OCI-LY7 (cell line): ENCODE measurements at regions not wholly inside any gene's neighbourhood (a gene's known extent, or its start where the extent isn't known, plus 50 kb on each side); places are given as distances from the start of the nearest gene placed in this dataset.
"Not testable (repeated sequence)": the region's sequence is repeated elsewhere in the genome, so short reads cannot be mapped to it uniquely, and the experiment has no call there.

ENCODE experiments used
- BruUV-seq: library from RNA; stranded (reverse); fragments of 400-500 nt; replicated peaks from 2 replicates; lab custom pipeline; 2021; lab: Mats Ljungman, UMichigan
- CTCF ChIA-PET: fragments of 300-600 bp; sonication (Branson Sonifier 250); formaldehyde crosslinking; loops from one replicate; lab custom pipeline; 2022; ENCODE audit warnings: antibody characterized with exemption; ENCODE audit not compliant: unreplicated experiment; lab: Charles Lee
- POLR2A ChIA-PET: fragments of 300-600 bp; sonication (Branson Sonifier 250); formaldehyde crosslinking; loops from one replicate; lab custom pipeline; 2022; ENCODE audit warnings: antibody characterized with exemption; lab: Charles Lee
- DNase-seq: peaks from one replicate; pipeline ENCODE4 v3.0.0-alpha.2; 2015; ENCODE audit warnings: low spot score
- H2AFZ ChIP-seq: fragments of 200-600 bp; sonication (generic), shearing (Covaris generic); 2 replicates; pipeline ENCODE4 v1.6.1; 2014; ENCODE audit warnings: mild to moderate bottlenecking, antibody characterized with exemption, low read length, moderate library complexity
- H3K27ac ChIP-seq: fragments of 200-600 bp; sonication (generic); 2 replicates; pipeline ENCODE4 v1.5.1; 2014; ENCODE audit warnings: mixed run types, low read depth, mild to moderate bottlenecking, moderate library complexity, low read length, inconsistent platforms; ENCODE audit not compliant: poor library complexity, severe bottlenecking
- H3K36me3 ChIP-seq: fragments of 200-600 bp; sonication (generic); 2 replicates; pipeline ENCODE4 v1.6.1; 2014; ENCODE audit warnings: mild to moderate bottlenecking, antibody characterized with exemption, low read length, moderate library complexity, mixed read lengths; ENCODE audit not compliant: insufficient read depth
- H3K4me1 ChIP-seq: fragments of 200-600 bp; sonication (generic); 2 replicates; pipeline ENCODE4 v1.5.1; 2014; ENCODE audit warnings: mild to moderate bottlenecking, low read length; ENCODE audit not compliant: insufficient read depth, poor library complexity, severe bottlenecking
- H3K4me2 ChIP-seq: fragments of 200-600 bp; sonication (generic); 2 replicates; pipeline ENCODE4 v1.6.1; 2014; ENCODE audit warnings: mild to moderate bottlenecking, low read length
- H3K4me3 ChIP-seq: fragments of 200-600 bp; sonication (generic); 2 replicates; pipeline ENCODE4 v1.5.1; 2014; ENCODE audit warnings: mild to moderate bottlenecking, low read depth, low read length; ENCODE audit not compliant: poor library complexity, severe bottlenecking
- H3K79me2 ChIP-seq: fragments of 200-600 bp; sonication (generic); 2 replicates; pipeline ENCODE4 v1.6.1; 2016; ENCODE audit warnings: low read depth, mild to moderate bottlenecking, low read length, moderate library complexity, mixed read lengths; ENCODE audit not compliant: insufficient read depth
- H3K9me2 ChIP-seq: fragments of 200-600 bp; sonication (generic); 2 replicates; pipeline ENCODE4 v1.6.1; 2016; ENCODE audit warnings: mild to moderate bottlenecking, low read length, mixed read lengths; ENCODE audit not compliant: insufficient read depth
- H3K9me3 ChIP-seq: fragments of 200-600 bp; sonication (generic); 2 replicates; pipeline ENCODE4 v1.6.1; 2014; ENCODE audit warnings: mild to moderate bottlenecking, mixed run types, low read length, mixed read lengths
- H4K20me1 ChIP-seq: fragments of 200-600 bp; sonication (generic); 2 replicates; pipeline ENCODE4 v1.6.1; 2014; ENCODE audit warnings: mild to moderate bottlenecking, antibody characterized with exemption, low read length, moderate library complexity, mixed read lengths; ENCODE audit not compliant: insufficient read depth
- CTCF ChIP-seq: fragments of 200-600 bp; sonication (generic); conservative IDR thresholded peaks from 2 replicates; pipeline ENCODE4 v1.5.1; 2014; ENCODE audit warnings: mild to moderate bottlenecking, antibody characterized with exemption, low read length, moderate library complexity, mixed read lengths
- EZH2phosphoT487 ChIP-seq: fragments of 200-600 bp; sonication (generic); IDR thresholded peaks from 2 replicates; pipeline ENCODE4 v1.6.1; 2018; ENCODE audit warnings: low read depth, borderline replicate concordance, mild to moderate bottlenecking, mixed run types, antibody characterized with exemption, low read length, moderate library complexity, mixed read lengths
- intact Hi-C: fragments of 100-400 bp; cut with micrococcal nuclease; formaldehyde crosslinking; loops from one replicate; pipeline ENCODE4 v1.10.0; 2022; ENCODE audit not compliant: unreplicated experiment

- DNase-seq = no peak
- Histone ChIP-seq H4K20me1 (no peaks in the 10 kb centered on the region), H3K27ac (no peak overlapping the region), H3K9me2 (no peaks in the 10 kb centered on the region), H3K9me3 (no peaks in the 10 kb centered on the region), H3K4me1 (no peaks in the 10 kb centered on the region), H3K4me3 (no peak overlapping the region), H3K36me3 (no peaks in the 10 kb centered on the region), H2AFZ (no peak overlapping the region), H3K79me2 (no peaks in the 10 kb centered on the region), H3K4me2 (no peak overlapping the region)
- intact Hi-C loops = no loop called here
- POLR2A ChIA-PET = no interaction called here
- CTCF ChIA-PET = no interaction called here
- no TSS peak for BruUV-seq
- TF ChIP-seq EZH2phosphoT487 = no peak
- TF ChIP-seq CTCF = no peak
Observed at GRCh38 chr16:60091529-60091928, 1357.4 kb upstream of the GOT2 start.

GRCh38 chr16:60091071-60091470 is 1357.0 kb upstream of the GOT2 start:
- Histone ChIP-seq H3K9me3 (no peaks in the 10 kb centered on the region), H3K9me2 (no peaks in the 10 kb centered on the region), H3K79me2 (no peaks in the 10 kb centered on the region), H3K4me1 (no peaks in the 10 kb centered on the region), H3K4me2 (no peak overlapping the region), H3K27ac (no peak overlapping the region), H3K4me3 (no peak overlapping the region), H3K36me3 (no peaks in the 10 kb centered on the region), H4K20me1 (no peaks in the 10 kb centered on the region), H2AFZ (no peak overlapping the region)
- TF ChIP-seq EZH2phosphoT487 (no peak), CTCF (no peak)
- DNase-seq = no peak
- BruUV-seq = no TSS peak
- POLR2A ChIA-PET = no interaction called here
- intact Hi-C loops = no loop called here
- CTCF ChIA-PET = no interaction called here

GRCh38 chr16:60087530-60087929 is 1353.4 kb upstream of the GOT2 start:
- POLR2A ChIA-PET = no interaction called here
- CTCF ChIA-PET = no interaction called here
- Histone ChIP-seq H3K4me2 (no peak overlapping the region), H4K20me1 (no peaks in the 10 kb centered on the region), H2AFZ (no peak overlapping the region), H3K9me3 (no peaks in the 10 kb centered on the region), H3K9me2 (no peaks in the 10 kb centered on the region), H3K27ac (no peak overlapping the region), H3K4me1 (no peaks in the 10 kb centered on the region), H3K4me3 (no peak overlapping the region), H3K36me3 (no peaks in the 10 kb centered on the region), H3K79me2 (no peaks in the 10 kb centered on the region)
- TF ChIP-seq CTCF (no peak), EZH2phosphoT487 (no peak)
- intact Hi-C loops = no loop called here
- DNase-seq = no peak
- BruUV-seq = no TSS peak

- BruUV-seq, POLR2A ChIA-PET, H3K4me2 ChIP-seq, H3K36me3 ChIP-seq, H3K27ac ChIP-seq, H3K79me2 ChIP-seq, H3K4me3 ChIP-seq, CTCF ChIA-PET, H3K4me1 ChIP-seq, H2AFZ ChIP-seq, H4K20me1 ChIP-seq, H3K9me3 ChIP-seq, H3K9me2 ChIP-seq, DNase-seq, intact Hi-C loops: not testable (repeated sequence)
Observed at GRCh38 chr16:60078819-60079218, 1344.7 kb upstream of the GOT2 start.
